ENCODE measurements at regions not wholly inside any gene's neighbourhood (a gene's known extent, or its start where the extent isn't known, plus 50 kb on each side); places are given as distances from the start of the nearest gene placed in this dataset.

- Histone ChIP-seq H2BK15ac (ENCODE audit: low read depth, low read length) (no peak overlapping the region), H4K8ac (ENCODE audit: low read depth in 2 of 2, low read length in 2 of 2) (no peak overlapping the region), H2BK120ac (ENCODE audit: low read depth, low read length) (no peak overlapping the region), H3K36me3 (ENCODE audit: control insufficient read depth, insufficient read depth, low read length) (no peaks in the 10 kb centered on the region), H3K9me1 (ENCODE audit: insufficient read depth, low read length) (no peaks in the 10 kb centered on the region), H3K4ac (ENCODE audit: low read depth, low read length) (no peak overlapping the region), H3K9ac (ENCODE audit: low read depth, low read length) (no peak overlapping the region), H2BK20ac (ENCODE audit: low read depth, low read length) (no peak overlapping the region), H2BK5ac (ENCODE audit: low read depth, low read length, poor library complexity, severe bottlenecking) (no peak overlapping the region), H3K23ac (ENCODE audit: low read depth, low read length) (no peak overlapping the region), H3K9me3 (ENCODE audit: control insufficient read depth, insufficient read depth, low read length) (no peaks in the 10 kb centered on the region), H3K18ac (ENCODE audit: low read depth, low read length) (no peak overlapping the region), H3K79me1 (ENCODE audit: low read depth in 1 of 2, low read length in 2 of 2) (no peaks in the 10 kb centered on the region), H4K91ac (ENCODE audit: insufficient read depth, low read depth, low read length) (no peak overlapping the region), H3K14ac (replicated peaks; ENCODE audit: low read depth, low read length) (no peak overlapping the region), H4K5ac (ENCODE audit: low read depth, low read length) (no peak overlapping the region), H3K4me3 (ENCODE audit: insufficient read depth, low read depth, low read length) (no peak overlapping the region), H4K20me1 (ENCODE audit: insufficient read depth, low read length) (no peaks in the 10 kb centered on the region), H3K27ac (ENCODE audit: insufficient read depth, low read length) (no peak overlapping the region), H2AK9ac (replicated peaks; ENCODE audit: low read depth, low read length, poor library complexity) (no peak overlapping the region), H3K4me1 (ENCODE audit: control insufficient read depth, insufficient read depth, low read length) (no peaks in the 10 kb centered on the region), H3K4me2 (ENCODE audit: low read depth, low read length) (no peak overlapping the region), H3K56ac (ENCODE audit: extremely low read depth, insufficient read depth, low read length) (no peak overlapping the region), H3K27me3 (ENCODE audit: control insufficient read depth, insufficient read depth, low read length) (peaks cover 7% of the 10 kb centered on the region), H2AK5ac (ENCODE audit: low read depth, low read length) (no peak overlapping the region), H2AFZ (replicated peaks; ENCODE audit: low read length, poor library complexity) (no peak overlapping the region)
- dilution Hi-C loops (cut with HindIII; ENCODE audit: low sequenced_read_pairs, unreplicated experiment), result no loop called here
- no CpG with 5 or more reads among the region's 3 CpGs for whole genome bisulfite sequencing, 2 experiments (ENCODE audit: extremely low coverage in 2 of 2, insufficient read length in 1 of 2)
- DNase-seq (no peak), ATAC-seq (ENCODE audit: low read depth) (no peak)
- no TSS peak for BruUV-seq (replicated peaks)
- intact Hi-C loops (cut with micrococcal nuclease), result no loop called here
- POLR2A ChIA-PET (ENCODE audit: unreplicated experiment), result no interaction called here
- no peak for TF ChIP-seq FOS (IDR thresholded peaks at IDR 0.05; ENCODE audit: low read depth, low read length)
- TF ChIP-seq SMC3 (IDR thresholded peaks at IDR 0.05; ENCODE audit: low read depth, low read length), result no peak
- TF ChIP-seq USF2 (IDR thresholded peaks at IDR 0.05; ENCODE audit: low read depth, low read length), result no peak
- no peak for TF ChIP-seq MAFK (IDR thresholded peaks at IDR 0.05; ENCODE audit: low read depth, low read length)
- no peak for TF ChIP-seq MAZ (IDR thresholded peaks at IDR 0.05; ENCODE audit: borderline replicate concordance, low read depth, low read length)
- TF ChIP-seq BHLHE40 (IDR thresholded peaks at IDR 0.05; ENCODE audit: low read depth, low read length), result no peak
- TF ChIP-seq CHD1 (IDR thresholded peaks at IDR 0.05; ENCODE audit: low read depth, low read length), result no peak
- TF ChIP-seq RFX5 (IDR thresholded peaks at IDR 0.05; ENCODE audit: low read depth, low read length), result no peak
- TF ChIP-seq MXI1 (IDR thresholded peaks at IDR 0.05; ENCODE audit: borderline replicate concordance, low read depth, low read length), result no peak
- TF ChIP-seq, protein P1, sequence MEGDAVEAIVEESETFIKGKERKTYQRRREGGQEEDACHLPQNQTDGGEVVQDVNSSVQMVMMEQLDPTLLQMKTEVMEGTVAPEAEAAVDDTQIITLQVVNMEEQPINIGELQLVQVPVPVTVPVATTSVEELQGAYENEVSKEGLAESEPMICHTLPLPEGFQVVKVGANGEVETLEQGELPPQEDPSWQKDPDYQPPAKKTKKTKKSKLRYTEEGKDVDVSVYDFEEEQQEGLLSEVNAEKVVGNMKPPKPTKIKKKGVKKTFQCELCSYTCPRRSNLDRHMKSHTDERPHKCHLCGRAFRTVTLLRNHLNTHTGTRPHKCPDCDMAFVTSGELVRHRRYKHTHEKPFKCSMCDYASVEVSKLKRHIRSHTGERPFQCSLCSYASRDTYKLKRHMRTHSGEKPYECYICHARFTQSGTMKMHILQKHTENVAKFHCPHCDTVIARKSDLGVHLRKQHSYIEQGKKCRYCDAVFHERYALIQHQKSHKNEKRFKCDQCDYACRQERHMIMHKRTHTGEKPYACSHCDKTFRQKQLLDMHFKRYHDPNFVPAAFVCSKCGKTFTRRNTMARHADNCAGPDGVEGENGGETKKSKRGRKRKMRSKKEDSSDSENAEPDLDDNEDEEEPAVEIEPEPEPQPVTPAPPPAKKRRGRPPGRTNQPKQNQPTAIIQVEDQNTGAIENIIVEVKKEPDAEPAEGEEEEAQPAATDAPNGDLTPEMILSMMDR (conservative IDR thresholded peaks at IDR 0.05; ENCODE audit: low read depth, low read length), result no peak
- no peak for TF ChIP-seq POLR2A (IDR thresholded peaks at IDR 0.05; ENCODE audit: low read depth, low read length)
- TF ChIP-seq RAD21 (IDR thresholded peaks at IDR 0.05; ENCODE audit: low read length), result no peak
- no peak for TF ChIP-seq NFE2L2 (IDR thresholded peaks at IDR 0.05; ENCODE audit: low read depth, low read length)
- TF ChIP-seq CEBPB (IDR thresholded peaks at IDR 0.05; ENCODE audit: low read depth, low read length), result no peak
- no peak for TF ChIP-seq RCOR1 (IDR thresholded peaks at IDR 0.05; ENCODE audit: insufficient replicate concordance, low read length)
- TF ChIP-seq, protein P2, sequence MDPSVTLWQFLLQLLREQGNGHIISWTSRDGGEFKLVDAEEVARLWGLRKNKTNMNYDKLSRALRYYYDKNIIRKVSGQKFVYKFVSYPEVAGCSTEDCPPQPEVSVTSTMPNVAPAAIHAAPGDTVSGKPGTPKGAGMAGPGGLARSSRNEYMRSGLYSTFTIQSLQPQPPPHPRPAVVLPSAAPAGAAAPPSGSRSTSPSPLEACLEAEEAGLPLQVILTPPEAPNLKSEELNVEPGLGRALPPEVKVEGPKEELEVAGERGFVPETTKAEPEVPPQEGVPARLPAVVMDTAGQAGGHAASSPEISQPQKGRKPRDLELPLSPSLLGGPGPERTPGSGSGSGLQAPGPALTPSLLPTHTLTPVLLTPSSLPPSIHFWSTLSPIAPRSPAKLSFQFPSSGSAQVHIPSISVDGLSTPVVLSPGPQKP (IDR thresholded peaks at IDR 0.05; ENCODE audit: borderline replicate concordance, low read depth, low read length), result no peak
- CTCF ChIA-PET, result no interaction called here
- in situ Hi-C loops (cut with MboI; ENCODE audit: low sequenced_read_pairs), result no loop called here
Observed at GRCh38 chr16:65641049-65641761, 519.3 kb upstream of the CDH11 start.
